GM12801 (cell line): ENCODE measurements at regions not wholly inside any gene's neighbourhood (a gene's known extent, or its start where the extent isn't known, plus 50 kb on each side); places are given as distances from the start of the nearest gene placed in this dataset.

Source experiments
- TF ChIP-seq, protein P1 (sequence below): IDR thresholded peaks from one replicate; pipeline ENCODE4 v1.5.1; 2011; ENCODE audit warnings: control low read depth; ENCODE audit not compliant: insufficient read length; ENCODE audit errors: extremely low read depth

DNA sequence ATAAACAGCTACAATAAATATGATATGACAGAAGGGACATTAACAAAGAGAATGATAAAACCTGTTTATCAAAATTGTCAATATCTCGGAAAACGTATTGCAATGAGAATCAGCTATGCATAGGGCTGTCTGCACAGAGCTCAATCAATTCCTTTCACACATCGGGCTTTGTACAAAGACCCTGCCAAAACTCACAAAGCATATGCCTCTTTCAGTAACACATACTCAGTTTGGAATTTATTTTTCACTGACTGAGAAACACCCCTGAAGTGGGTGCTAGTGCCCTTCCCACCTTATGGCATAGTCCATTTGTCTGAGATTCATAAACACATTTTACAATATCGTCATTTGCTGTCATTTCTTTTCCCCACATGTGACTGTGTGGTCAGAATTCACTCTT lies 815.8 kb upstream of the FAM98A start:
- TF ChIP-seq, protein P1, sequence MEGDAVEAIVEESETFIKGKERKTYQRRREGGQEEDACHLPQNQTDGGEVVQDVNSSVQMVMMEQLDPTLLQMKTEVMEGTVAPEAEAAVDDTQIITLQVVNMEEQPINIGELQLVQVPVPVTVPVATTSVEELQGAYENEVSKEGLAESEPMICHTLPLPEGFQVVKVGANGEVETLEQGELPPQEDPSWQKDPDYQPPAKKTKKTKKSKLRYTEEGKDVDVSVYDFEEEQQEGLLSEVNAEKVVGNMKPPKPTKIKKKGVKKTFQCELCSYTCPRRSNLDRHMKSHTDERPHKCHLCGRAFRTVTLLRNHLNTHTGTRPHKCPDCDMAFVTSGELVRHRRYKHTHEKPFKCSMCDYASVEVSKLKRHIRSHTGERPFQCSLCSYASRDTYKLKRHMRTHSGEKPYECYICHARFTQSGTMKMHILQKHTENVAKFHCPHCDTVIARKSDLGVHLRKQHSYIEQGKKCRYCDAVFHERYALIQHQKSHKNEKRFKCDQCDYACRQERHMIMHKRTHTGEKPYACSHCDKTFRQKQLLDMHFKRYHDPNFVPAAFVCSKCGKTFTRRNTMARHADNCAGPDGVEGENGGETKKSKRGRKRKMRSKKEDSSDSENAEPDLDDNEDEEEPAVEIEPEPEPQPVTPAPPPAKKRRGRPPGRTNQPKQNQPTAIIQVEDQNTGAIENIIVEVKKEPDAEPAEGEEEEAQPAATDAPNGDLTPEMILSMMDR, result no peak

DNA sequence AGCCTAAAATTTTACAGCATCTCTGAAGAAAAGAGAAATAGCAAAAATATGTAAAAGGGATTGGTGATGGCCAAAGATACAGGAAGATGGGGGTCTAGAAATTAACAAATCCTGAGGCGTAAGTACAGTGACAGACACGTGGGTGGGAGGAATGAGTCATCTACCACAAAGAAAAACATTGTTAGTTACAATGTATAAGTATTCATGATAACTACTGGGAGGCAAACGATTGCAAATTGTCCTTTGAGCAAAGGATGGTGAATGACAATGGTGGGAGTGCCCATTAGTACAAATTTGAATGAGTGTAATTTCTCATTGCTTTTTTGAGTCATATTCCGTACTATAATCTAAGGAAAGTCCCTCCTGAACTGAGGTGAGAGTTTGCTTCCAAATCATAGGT lies 809.0 kb upstream of the FAM98A start:
- TF ChIP-seq, protein P1, result no peak

DNA sequence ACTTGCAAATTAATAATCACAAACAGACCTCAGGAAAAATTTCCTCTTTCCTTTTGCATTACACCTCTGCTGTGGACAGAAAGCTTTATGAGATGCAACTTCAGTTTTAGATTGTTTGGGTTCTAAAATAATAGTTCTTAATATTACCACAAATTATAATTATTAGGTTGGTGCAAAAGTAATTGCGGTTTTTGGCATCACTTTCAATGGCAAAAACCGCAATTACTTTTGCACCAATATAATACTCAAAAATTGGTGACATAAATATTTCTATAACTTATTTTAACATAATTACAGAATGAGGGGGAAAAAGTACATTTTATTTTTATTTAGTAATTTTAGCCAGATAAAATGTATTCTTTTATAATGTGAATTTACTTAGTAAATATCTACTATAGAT lies 804.4 kb upstream of the FAM98A start:
- TF ChIP-seq, protein P1, result no peak

DNA sequence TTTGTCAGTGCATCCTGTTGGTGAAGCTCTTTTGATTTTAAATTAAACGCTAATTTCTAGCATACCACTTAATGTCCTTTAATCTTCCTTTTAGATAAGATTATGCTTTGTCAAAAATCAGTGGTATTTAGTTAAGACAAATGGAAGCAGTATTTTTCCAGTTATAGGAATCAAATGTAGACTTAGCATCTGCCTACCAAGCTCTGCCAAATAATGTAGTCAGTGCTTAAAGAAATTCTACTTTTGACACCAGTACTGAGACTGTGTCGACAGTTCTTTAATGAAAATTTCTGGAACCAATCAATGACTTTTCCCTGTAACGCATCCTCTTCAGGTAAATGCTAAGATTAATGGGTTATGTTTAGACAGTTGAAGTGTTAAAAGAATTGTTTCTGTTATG lies 803.3 kb upstream of the FAM98A start:
- TF ChIP-seq, protein P1, result no peak

DNA sequence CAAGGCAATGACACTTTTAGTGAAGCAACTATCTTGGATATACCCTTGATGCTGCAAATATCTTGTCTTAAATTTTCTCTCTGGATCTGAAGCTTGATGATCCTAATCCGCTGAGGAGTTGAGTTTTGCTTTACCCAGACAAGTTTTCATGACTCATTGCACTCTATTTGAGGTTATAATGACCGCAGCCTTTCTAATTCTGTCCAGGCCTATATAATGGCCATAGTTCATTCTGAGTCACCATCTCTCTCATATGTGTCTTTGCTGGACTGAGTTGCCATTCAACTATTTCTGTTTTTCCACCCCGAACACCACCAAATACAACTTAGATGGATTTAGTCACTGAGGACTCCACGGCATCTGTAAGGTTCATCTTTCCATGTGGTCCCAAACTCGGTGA lies 802.1 kb upstream of the FAM98A start:
- TF ChIP-seq, protein P1, result no peak

DNA sequence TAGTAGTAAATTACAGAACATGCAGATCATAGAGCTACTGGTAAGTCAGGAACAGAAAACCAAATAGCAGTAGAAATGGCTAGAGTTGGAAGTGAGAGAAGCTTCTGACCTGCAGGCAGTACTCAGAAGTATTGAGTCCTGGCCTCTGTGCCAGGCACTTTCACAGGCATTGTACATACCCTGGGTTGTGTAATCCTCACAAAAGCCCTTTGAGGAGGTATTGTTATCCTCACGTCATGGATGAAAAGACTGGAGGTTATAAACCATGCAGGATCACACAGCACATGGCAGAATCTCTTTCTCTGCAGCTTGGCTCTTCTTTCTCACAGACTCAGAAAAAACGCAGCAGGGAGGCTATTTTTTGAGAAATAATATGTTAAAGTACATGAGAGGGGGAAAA lies 789.3 kb upstream of the FAM98A start:
- TF ChIP-seq, protein P1, result no peak

DNA sequence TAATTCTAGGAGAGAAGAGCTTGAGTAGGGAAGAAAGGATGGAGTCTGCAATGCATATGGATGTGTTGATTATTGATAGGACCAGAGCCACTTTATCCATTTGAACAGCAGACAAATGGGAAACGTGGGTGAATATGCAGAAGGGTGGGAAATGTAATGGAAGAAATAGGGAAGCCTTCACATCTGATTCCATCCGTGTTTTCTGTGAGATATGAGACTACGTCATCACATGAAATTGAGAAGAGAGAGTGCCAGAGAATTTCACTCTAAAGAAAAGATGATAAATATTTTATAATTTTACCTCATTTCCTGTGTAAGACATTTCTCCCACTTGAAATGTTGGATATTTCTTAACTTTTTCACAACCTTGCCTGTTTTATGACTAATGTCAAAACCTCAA lies 788.4 kb upstream of the FAM98A start:
- TF ChIP-seq, protein P1, result no peak

DNA sequence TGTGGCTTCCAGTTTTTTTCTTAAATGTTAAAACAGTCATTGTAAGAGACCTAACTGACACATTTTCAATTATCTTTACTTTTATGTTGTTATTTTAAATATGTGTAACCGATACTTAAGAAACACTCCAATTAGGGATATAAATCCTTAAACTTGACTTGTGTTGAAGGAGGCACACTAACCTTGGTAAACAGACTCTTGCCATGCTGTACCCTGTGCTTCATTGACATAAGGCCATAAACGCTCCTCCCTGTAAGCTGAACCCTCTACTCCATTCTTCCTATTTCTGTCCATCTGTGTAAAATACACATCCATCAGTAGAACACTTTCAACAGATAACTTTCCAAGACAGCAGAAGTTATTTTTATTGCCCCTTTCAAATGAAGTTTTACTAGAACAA lies 780.5 kb upstream of the FAM98A start:
- TF ChIP-seq, protein P1, result no peak
